ENCODE measurements at regions not wholly inside any gene's neighbourhood (a gene's known extent, or its start where the extent isn't known, plus 50 kb on each side); places are given as distances from the start of the nearest gene placed in this dataset.

DNA sequence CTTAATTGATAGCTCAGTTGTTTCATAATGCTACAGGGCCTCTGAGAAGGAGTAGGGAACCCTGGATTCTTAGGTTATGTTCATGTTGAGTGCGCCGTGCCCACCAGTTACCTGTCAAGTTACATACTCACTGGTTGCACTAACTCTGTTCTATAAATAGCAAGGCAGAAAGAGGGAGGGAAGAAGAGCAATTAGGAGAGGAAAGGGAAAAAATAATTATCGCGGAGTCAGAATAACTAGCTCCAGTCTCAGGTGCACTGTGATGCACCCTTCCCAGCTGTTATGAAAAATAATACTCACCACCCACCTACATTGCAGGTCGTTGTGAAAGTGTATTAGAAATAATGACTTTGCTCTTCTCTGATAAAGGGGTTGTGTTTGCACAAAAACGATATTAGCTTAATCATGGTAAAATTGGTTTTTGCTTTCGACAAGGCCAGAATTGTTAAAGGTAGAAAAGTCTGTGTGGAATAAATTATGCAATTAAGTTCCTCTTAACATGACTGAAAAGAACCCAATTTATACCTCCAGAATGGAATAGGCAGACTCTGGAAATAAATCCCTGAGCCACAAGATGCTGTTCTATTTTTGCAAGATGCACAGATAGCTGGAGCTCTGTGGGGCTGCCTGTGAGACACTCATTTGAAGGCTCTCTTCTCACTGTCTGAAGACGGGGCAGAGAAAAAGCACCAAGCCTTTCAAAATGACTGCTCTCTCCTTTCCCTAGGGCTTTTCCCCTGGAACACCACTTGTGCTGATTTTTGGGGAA is 137.6 kb upstream of the PITRM1 start:
- no peak for DNase-seq (ENCODE audit: low read depth)

DNA sequence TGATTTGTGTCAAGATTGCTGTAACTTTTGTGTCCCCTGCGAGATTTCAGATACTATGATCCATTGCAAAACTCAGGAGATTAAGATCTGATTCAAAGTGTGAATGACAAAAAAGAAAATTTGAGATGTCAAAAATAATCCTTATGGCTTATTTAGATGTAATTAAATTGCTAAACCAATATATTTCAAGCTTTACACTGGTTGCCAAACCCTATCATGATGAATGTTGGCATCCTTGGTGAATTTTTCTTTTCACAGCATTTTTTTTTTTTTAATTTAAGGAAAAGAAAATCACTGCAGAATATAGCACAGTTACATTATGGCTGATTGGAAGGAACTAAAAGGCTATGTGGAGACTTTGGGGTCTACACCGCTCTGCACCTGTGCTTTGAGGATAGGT is 133.5 kb upstream of the PITRM1 start:
- no peak for DNase-seq (ENCODE audit: low read depth)

DNA sequence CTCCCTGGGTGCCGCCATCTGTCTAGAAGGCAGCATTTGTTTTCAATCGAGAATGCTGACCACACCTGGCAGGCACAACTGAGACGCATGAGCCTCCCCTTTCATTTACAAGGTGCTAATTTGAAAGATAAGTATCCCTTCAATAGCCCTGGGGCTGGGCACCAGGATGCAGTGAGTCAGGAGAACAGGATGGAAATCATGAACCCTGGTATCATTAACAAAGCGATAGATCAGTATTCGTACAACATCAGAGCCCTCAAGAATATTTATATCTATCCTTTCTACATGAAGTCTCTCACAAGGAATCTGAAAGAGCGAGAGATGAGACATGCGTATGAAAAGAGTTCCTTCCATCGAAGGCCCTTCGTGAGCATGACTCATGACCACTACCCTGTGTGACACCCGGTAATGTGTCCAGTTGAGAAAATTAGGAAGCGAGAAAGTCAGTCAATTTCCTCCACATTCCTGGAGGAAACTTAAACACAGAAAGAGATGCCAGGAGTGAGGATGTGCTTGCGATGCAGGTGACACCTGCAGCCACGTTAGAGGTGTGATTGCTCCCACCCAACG is 123.1 kb upstream of the PITRM1 start:
- DNase-seq (ENCODE audit: low read depth): no peak

DNA sequence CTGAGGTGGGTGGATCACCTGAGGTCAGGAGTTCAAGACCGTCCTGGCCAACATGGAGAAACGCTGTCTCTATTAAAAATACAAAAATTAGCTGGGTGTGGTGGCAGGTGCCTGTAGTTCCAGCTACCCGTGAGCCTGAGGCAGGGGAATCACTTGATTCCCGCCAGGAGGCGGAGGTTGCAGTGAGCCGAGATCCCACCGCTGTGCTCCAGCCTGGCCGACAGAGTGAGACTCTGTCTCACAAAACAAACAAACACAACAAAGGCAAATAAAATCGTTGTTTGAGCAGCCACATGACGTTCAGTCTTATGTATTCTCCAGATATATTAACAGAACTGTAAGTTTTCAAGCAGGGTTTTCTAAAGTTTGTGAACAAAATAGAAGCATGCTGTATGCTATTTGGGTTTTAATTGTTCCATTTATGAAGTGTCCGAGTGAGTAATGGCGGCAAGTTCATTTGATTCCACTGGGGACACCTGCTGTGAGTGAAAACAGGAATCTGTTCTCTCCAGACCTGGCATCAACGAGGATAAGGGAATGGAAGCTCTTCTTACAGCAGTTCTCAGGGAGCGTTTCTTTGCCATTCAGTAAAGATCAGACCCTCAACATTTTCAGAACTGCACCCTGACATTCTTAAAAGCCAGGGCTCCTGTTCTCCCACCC is 122.5 kb upstream of the PITRM1 start:
- DNase-seq (ENCODE audit: low read depth): no peak

DNA sequence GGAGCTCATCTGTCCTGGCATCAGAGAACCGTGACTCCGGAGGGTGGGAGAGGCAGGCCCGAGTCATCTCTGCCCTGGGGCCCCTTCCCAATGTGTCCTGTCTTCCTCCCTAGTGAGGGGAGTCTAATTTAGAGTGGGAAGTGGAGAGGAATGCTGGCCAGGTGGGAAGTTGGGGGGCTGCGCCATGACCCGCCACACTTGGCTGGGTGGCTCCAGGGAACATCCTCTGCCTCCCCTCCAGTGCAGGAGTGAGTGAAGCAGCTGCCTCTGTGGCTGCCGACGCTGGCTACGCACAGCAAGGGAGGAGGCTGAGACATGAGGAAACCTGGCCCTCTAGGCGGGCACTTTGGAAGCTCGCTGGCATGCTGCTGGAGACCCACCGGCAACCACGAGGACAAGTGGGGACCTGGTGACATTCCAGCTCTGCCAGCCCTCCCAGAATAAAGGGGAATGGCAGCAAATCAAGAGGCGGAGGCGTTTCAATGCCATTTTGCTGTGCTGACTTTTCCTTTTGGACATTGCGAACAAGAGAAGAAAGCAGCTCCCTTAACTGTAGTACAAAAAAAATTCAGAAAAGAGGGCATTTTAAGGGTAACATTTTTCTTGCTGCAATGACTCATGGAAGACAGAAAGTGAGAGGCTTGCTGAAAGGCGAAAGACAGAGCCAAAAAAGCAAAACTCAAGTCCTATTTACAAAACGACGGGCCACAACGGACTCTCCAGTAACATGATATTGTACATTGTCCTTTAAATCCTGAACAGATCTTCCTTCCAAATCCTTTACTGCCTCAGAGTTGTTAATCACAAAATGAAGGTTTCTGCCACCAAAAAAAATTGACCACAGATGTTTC is 121.2 kb upstream of the PITRM1 start:
- no peak for DNase-seq (ENCODE audit: low read depth)

DNA sequence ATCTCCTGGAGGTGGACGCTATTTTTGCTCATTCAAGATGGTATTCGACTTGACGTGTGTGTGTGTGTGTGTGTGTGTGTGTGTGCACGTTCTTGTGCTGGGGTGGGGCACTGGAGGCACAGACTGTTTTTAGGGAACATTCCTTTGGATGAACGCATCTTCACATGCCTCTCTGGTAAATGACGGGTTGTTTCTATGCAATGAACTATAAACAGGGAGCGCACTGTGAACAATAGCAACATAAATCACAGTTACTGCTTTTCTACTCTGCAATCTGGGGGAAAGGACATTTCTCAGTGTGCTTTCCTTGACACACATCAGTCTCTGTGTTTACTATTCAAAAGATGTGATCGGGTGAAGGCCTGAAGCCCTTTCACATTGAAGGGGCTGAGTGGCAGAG is 120.1 kb upstream of the PITRM1 start:
- DNase-seq (ENCODE audit: low read depth): no peak

DNA sequence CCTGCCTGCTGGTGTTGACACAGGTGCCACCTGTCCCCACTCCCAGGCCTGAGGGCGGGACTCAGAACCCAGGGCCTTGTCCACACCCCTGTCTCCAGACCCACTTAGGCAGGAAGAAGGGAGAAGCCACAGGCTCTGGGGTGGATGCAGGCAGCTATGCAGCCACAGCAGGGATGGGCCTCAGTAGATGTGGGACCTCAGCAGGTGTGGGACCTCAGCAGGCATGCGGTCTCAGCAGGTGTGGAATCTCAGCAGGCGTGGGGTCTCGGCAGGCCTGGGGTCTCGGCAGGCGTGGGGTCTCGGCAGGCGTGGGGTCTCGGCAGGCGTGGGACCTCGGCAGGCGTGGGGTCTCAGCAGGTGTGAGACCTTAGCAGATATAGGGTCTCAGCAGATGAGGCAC is 118.0 kb upstream of the PITRM1 start:
- DNase-seq (ENCODE audit: low read depth): no peak

DNA sequence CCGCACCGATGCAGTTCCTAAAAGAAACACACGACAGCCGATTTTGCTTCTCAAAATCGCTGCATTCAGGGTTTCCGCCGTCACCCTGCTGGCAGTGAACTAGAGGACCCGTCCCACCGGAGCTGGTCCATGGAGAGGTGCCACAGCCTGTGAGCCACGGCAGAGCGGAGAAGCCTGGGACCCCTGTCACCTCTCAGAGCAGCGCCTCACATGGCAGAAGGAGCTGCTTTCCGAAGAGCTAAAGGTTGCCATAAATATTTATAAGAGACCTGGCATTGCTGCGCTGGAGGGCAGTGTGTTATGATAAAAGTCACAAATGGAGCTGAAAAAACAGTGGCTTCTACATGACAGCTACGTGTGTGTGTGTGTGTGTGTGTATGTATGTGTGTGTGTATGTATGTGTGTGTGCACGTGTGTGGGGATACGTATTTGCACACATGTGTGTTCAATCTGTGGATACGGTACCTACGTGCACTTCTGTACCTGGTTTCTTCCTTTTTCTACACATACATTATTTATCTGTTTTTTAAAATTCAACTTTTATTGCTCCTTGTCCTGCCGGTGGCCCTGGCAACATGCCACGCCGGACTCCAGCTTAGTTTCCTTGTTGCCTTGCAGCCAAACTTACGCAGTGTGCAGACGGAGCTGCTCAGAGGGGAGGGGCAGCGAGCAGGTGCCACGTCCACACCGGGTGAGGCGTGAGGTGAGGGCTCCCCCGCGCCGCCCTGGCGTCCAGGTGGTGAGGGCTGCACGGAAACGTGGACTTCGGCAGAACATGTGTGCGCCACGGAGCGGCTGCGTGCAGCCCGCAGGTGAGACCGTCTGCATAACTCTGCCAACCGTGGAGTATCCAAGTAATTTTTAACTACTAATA is 115.2 kb upstream of the PITRM1 start:
- DNase-seq (ENCODE audit: low read depth): no peak

DNA sequence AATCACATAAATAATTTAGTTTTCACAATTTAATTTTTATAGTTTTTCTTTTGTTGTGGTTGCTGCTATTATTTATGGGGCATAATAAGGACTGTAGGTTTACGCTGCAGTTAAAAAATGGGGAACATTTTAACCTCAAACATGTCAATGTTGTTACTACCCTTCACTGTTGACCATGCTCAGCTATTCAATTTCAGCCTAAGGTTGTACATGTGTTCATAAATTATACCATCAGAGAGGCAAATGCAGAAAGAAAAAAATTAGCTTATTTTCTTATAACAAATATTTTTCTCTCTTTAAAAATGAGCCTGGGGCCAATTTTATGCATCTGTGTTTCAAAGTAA is 110.1 kb upstream of the PITRM1 start:
- no peak for DNase-seq (ENCODE audit: low read depth)

DNA sequence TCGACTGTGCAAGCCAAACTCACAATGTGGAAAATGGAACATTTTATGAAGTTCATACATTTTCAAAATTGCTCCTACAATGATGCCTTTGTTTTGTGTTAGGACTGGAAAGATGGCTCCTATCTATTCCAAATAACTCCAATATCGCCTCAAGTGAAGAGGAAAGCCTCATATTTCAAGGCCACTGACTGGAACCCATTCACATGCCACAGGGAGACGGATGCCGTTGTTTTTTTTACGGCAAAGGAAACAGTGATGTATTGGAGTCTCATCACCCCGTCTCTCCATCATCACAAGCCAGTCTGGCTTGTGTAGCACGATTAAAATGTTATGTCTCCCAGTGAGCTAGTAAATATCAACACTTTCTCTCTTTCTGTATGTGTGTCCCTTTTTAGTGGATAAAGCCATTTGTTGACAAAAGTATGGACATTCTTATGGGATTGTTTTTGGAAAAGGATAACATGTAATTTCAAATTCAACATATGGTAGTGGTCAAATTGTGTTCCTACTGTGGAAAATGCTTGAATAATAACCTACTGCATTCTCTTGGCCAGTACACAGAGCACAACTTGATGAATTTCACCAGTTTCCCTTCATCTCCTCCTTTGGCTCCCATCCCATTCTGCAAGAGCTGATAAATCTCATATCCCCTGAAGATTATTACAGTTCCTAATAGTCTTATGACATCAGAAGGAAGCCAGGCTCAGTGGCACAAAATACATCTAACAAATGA is 109.5 kb upstream of the PITRM1 start:
- DNase-seq (ENCODE audit: low read depth): no peak

DNA sequence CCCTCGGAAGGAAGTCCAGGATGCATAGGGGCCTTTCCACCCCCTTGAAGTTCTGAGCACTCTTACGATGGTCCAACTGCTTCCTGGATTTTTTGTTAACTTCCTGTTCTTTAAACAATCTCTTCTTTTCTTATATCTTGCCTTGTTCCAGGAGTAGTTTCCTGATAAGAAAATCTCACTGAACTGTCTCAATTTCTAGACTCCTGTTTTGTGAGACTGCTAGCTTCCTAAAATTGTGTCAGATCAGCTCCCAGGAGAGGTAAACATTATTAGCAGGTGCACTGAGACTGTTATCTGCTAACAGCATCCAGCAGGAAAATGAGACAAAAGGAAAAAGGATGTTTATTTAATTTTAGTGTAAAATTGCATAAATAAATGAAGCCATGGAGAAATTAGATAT is 106.2 kb upstream of the PITRM1 start:
- DNase-seq (ENCODE audit: low read depth): no peak

DNA sequence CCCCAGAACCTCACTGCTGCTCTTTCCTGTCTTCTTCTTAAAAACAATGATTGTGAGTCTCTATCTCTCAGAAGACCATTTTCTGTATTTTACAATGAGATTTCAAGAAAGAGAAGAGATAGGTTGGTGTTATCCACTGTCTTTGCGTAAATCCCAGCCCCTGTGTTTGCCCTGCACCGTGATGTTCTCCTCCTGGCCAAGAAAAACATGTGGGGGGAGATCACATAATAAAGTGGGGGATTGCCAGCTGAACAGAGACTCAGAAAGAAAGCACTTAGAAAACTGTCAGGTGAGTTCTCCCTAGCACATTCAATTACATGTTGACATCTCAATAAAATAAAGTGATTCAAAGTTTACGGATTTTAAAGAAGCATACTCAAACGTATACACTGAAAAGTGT is 105.0 kb upstream of the PITRM1 start:
- no peak for DNase-seq (ENCODE audit: low read depth)

DNA sequence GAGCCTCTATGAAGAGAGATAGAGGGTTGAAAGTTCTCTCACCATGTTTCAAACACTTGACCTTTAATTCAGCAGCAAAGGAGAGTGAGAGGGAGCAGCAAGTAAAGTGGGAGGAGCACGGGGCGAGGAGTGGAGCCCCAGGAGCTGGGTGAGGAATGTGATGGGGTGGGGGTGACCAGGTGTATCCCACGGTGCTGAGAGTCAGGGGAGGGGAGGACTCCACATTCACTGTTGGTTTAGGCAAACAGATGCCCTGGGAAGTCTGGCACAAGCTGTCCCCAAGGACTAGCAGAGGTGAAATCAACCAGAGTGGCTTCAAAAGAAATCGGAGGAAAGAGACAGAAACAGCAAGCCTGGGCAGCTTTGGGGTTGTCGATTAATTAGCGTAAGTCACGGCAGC is 101.8 kb upstream of the PITRM1 start:
- no peak for DNase-seq (ENCODE audit: low read depth)

DNA sequence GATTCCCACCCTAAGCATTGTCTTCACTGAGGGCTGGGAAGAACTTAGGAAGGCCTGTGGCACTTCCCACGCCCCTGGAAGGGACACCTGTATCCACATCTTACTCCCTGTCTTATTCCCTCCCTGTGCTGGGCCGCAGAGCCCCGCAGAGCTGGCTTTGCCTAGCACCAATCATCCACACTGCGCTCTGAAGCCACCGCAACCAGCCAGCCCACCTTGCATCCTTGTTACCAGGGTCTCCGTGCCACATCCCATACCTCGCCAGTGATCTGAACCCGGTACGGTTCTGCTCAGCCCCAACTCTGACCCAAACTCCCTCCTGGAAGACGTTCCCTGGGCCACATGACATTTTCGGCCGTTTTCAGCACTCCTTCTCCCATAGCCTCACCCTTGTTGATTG is 101.4 kb upstream of the PITRM1 start:
- DNase-seq (ENCODE audit: low read depth): no peak

DNA sequence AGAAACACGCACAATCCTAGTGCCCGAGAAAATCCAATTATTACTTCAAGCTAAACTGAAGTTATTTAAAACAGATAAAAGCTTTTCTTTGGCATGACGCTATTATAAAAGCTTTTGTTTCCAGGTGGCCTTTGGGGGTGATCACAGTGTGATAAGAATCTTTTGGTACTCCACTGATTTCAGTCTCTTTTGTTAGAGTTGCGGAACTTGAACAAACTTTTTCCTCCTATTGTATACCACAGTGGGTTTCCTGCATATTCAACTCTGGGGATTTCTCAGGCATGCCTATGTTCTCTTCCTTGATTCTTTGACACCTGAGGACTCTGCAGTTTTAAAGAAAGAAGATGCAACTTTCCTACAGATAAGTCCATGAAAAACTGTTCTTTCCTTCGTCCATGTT is 99.7 kb upstream of the PITRM1 start:
- no peak for DNase-seq (ENCODE audit: low read depth)

DNA sequence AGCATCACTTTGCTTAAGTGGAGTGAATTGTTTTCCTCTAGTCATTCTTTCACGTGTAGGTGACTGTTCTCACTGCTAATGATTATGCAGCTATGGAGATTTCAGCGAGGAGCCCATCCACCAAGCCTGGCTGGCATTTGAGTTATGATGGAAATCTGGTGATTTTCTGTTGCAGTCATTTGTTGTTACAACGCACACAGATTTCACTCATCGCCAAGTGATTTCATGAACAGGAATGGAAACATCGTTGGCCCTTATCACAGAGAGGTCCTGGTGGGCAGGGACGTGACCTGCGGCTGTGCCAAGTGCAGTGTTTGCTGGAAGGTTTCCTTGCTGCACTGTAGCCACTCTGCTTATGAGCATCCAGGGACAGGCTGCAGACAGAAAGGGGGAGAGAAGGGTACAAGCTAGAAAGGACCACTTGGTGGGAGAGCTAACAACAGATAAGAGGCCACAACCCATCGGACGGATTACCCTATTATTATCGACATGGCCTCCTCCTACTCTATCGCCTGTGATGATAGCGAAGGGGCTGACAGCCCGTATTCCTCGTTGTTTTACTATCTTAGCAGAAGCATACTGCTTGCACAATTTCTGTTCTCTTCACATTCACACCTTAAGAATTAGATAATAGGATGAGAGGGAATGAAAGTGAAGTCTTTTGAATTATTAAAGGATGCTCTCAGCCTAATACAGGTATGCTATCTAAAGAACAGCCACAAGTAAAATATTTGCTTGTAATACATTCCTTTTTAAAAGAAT is 99.0 kb upstream of the PITRM1 start:
- no peak for DNase-seq (ENCODE audit: low read depth)

DNA sequence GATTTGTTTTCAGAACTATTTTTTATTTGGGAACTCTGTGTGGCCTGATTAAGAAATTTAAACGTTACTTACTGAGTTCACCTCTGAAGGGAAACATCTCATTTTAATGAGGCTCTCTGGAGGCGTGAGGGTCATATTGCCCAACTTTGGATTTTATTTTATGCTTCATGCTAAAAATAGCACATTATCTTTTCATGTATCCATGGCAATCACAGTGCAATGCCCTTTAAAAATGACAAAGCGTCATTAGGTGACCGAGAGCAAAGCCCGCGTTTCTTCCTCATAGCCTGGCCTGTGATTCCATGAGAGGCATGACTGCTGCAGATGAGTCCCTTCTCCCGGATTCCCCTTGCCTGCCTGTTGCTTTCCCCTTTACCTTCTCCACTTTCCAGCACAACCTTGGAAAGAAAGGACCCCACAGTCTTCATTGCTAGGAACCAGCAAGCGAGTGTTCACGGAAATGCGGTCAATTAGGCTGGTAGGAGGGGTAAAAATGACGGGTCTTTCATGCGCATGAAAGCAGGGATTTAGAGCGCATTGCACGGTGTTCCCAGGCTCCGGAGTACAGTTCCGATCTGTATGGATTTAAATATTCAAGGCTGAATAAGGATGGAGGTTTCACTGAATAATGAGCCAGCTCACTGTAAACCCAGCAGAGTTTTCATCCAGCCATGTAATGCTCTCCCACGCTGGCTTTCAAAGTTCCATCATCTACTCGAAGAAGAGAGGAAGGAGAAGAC is 98.2 kb upstream of the PITRM1 start:
- DNase-seq (ENCODE audit: low read depth): no peak

DNA sequence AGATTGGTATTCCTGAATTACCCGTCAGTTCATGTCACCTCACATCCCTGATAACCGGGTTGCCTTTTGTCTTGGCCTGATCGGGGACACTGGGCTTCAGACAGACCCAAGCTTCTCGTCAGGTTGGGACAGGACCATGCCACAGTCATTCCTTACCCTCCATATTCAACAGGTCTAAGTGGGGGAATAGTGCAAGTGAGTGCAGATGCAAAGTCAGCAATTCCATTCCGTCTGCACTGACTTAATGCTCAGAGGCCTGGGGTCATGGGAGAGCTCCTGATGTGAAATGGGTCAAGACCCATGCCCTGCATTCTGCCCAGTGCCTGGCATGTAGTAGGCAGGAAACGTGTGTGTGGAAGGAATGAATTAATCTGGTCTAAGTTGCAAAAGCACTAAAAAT is 95.4 kb upstream of the PITRM1 start:
- DNase-seq (ENCODE audit: low read depth): no peak

DNA sequence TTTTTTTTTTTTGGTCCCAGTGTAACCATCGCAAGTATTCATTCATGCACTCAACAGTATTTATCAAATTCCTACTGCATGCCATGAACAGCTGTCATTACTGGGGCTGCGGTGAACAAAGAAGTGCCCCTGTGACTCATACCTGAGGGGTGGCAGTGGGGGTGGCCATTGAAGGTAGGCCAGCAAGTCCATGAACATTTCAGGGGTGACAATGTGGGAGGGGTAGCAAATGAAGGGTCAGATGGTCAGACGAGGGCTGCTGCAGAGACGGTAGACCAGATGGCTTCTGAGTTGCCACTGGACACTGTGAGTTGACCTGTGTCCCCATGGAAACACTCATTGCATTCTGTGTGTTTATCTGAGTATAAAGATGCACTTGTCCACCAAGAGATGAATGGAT is 92.5 kb upstream of the PITRM1 start:
- no peak for DNase-seq (ENCODE audit: low read depth)
